GM12891 (cell line): ENCODE measurements at regions not wholly inside any gene's neighbourhood (a gene's known extent, or its start where the extent isn't known, plus 50 kb on each side); places are given as distances from the start of the nearest gene placed in this dataset.

Experiments
- PAX5 ChIP-seq: IDR thresholded peaks from 2 replicates; pipeline ENCODE4 v1.6.1; 2011; ENCODE audit warnings: low read length, moderate library complexity, mild to moderate bottlenecking; ENCODE audit not compliant: insufficient read depth, severe bottlenecking
- POLR2A ChIP-seq: IDR thresholded peaks from 2 replicates; pipeline ENCODE4 v1.6.1; 2011; ENCODE audit warnings: low read depth, low read length, control low read depth
- POLR2AphosphoS5 ChIP-seq: IDR thresholded peaks from 2 replicates; pipeline ENCODE4 v1.6.1; 2011; ENCODE audit warnings: low read depth, low read length, control low read depth
- SPI1 ChIP-seq: IDR thresholded peaks from 2 replicates; pipeline ENCODE4 v1.6.1; 2011; ENCODE audit warnings: low read depth, low read length, control low read depth
- TAF1 ChIP-seq: IDR thresholded peaks from 2 replicates; pipeline ENCODE4 v1.6.1; 2011; ENCODE audit warnings: low read depth, low read length, control low read depth

DNA sequence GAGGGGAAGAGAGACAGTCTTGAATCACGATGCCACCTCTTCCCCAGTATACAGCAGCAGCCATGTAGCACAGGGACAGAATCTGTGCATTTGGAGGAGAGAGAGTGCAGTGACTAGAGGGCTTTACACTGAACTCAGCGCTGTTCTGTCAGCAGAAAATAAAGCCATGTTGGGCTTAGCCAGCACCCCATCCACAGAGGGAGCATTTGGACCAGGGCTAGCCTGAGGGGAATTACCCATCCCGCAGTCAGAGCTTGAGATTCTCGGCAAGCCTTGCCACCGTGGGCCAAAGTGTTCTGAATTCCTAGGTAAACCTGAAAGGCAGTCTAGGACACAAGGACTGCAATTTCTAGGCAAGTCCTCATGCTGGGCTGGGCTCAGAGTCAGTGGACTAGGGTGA is 120.4 kb upstream of the CNOT2 start:
- TF ChIP-seq POLR2A (no peak), TAF1 (no peak), POLR2AphosphoS5 (no peak), PAX5 (no peak), SPI1 (no peak)
